ENCODE measurements at regions not wholly inside any gene's neighbourhood (a gene's known extent, or its start where the extent isn't known, plus 50 kb on each side); places are given as distances from the start of the nearest gene placed in this dataset.
A peak's percentile ranks its signal among the peaks of the same experiment; 100 is the strongest.

DNA sequence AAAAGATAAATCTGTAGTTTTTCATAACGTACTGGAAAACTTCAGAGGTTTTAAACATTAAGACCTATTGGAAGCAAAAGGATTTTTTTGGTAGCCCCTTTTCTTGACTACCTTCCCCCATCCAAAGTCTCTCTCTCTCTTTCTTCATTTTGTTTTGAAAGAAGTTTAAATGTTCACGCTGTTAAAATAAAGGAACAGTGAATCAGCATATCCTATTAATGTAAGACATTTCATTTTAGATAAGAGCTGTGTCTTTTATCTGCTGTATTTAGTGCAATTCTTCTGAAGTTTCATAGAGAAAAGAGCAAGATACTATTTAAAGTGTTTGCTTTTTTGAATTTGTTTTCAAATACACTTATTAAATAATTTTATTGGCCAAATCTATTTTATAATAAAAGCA, 205.5 kb upstream of the POU3F3 start:
- H3K9me3 ChIP-seq (ENCODE audit: control insufficient read depth, insufficient read depth, low read length) = no peaks in the 10 kb centered on the region
- H3K27me3 ChIP-seq (ENCODE audit: control insufficient read depth, insufficient read depth, low read length) = no peaks in the 10 kb centered on the region
- no peaks in the 10 kb centered on the region for H3K36me3 ChIP-seq (ENCODE audit: control insufficient read depth, insufficient read depth, low read length)
- no peaks in the 10 kb centered on the region for H3K4me1 ChIP-seq (ENCODE audit: control insufficient read depth, insufficient read depth, low read length)
- H3K27ac ChIP-seq (ENCODE audit: low read depth, low read length) = no peak overlapping the region
- H3K4me3 ChIP-seq (ENCODE audit: low read depth, low read length) = no peak overlapping the region
- no peak overlapping the region for H3K9ac ChIP-seq (ENCODE audit: low read depth, low read length)

- Histone ChIP-seq H3K9me3 (ENCODE audit: control insufficient read depth, insufficient read depth, low read length) (no peaks in the 10 kb centered on the region), H3K27ac (ENCODE audit: low read depth, low read length) (no peak overlapping the region), H3K9ac (ENCODE audit: low read depth, low read length) (no peak overlapping the region), H3K36me3 (ENCODE audit: control insufficient read depth, insufficient read depth, low read length) (no peaks in the 10 kb centered on the region), H3K4me1 (ENCODE audit: control insufficient read depth, insufficient read depth, low read length) (peaks cover 2% of the 10 kb centered on the region), H3K27me3 (ENCODE audit: control insufficient read depth, insufficient read depth, low read length) (no peaks in the 10 kb centered on the region), H3K4me3 (ENCODE audit: low read depth, low read length) (no peak overlapping the region)
These were observed 204.0 kb upstream of the POU3F3 start for GRCh38 chr2:104649866-104650265.

DNA sequence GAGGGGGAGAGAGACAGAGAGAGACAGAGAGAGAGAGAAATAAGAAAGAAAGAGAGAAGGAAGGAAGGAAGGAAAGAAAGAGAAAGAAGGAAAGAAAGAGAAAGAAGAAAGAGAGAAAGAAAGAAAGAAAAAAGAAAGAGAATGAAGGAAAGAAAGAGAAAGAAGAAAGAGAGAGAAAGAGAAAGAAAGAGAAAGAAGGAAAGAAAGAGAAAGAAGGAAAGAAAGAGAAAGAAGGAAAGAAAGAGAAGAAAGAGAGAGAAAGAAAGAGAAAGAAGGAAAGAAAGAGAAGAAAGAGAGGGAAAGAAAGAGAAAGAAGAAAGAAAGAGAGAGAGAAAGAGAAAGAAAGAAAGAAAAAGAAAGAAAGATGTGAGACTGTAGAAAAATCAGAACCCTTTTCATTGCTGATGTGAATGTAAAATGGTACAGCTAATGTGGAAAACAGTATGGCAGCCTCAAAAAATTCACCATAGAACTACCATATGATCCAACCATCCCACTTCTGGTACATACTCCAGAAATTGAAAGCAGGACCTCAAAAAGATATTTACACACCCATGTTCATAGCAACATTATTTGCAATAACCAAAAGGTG, 203.4 kb upstream of the POU3F3 start:
- Histone ChIP-seq H3K9me3 (ENCODE audit: control insufficient read depth, insufficient read depth, low read length) (no peaks in the 10 kb centered on the region), H3K9ac (ENCODE audit: low read depth, low read length) (no peak overlapping the region), H3K4me3 (ENCODE audit: low read depth, low read length) (no peak overlapping the region), H3K4me1 (ENCODE audit: control insufficient read depth, insufficient read depth, low read length) (peaks cover 8% of the 10 kb centered on the region), H3K27me3 (ENCODE audit: control insufficient read depth, insufficient read depth, low read length) (no peaks in the 10 kb centered on the region), H3K27ac (ENCODE audit: low read depth, low read length) (no peak overlapping the region), H3K36me3 (ENCODE audit: control insufficient read depth, insufficient read depth, low read length) (no peaks in the 10 kb centered on the region)

GRCh38 chr2:104654811-104655210, 199.1 kb upstream of the POU3F3 start:
- Histone ChIP-seq H3K9ac (ENCODE audit: low read depth, low read length) (no peak overlapping the region), H3K4me3 (ENCODE audit: low read depth, low read length) (no peak overlapping the region), H3K36me3 (ENCODE audit: control insufficient read depth, insufficient read depth, low read length) (no peaks in the 10 kb centered on the region), H3K9me3 (ENCODE audit: control insufficient read depth, insufficient read depth, low read length) (no peaks in the 10 kb centered on the region), H3K27me3 (ENCODE audit: control insufficient read depth, insufficient read depth, low read length) (peaks cover 32% of the 10 kb centered on the region), H3K27ac (ENCODE audit: low read depth, low read length) (no peak overlapping the region), H3K4me1 (ENCODE audit: control insufficient read depth, insufficient read depth, low read length) (peaks cover 41% of the 10 kb centered on the region)

GRCh38 chr2:104656571-104657163, 197.2 kb upstream of the POU3F3 start:
- Histone ChIP-seq H3K4me3 (ENCODE audit: low read depth, low read length) (peak overlapping the region; percentile 42), H3K27ac (ENCODE audit: low read depth, low read length) (no peak overlapping the region), H3K4me1 (ENCODE audit: control insufficient read depth, insufficient read depth, low read length) (peaks cover 41% of the 10 kb centered on the region), H3K36me3 (ENCODE audit: control insufficient read depth, insufficient read depth, low read length) (no peaks in the 10 kb centered on the region), H3K9ac (ENCODE audit: low read depth, low read length) (no peak overlapping the region), H3K9me3 (ENCODE audit: control insufficient read depth, insufficient read depth, low read length) (no peaks in the 10 kb centered on the region), H3K27me3 (ENCODE audit: control insufficient read depth, insufficient read depth, low read length) (peaks cover 42% of the 10 kb centered on the region)

DNA sequence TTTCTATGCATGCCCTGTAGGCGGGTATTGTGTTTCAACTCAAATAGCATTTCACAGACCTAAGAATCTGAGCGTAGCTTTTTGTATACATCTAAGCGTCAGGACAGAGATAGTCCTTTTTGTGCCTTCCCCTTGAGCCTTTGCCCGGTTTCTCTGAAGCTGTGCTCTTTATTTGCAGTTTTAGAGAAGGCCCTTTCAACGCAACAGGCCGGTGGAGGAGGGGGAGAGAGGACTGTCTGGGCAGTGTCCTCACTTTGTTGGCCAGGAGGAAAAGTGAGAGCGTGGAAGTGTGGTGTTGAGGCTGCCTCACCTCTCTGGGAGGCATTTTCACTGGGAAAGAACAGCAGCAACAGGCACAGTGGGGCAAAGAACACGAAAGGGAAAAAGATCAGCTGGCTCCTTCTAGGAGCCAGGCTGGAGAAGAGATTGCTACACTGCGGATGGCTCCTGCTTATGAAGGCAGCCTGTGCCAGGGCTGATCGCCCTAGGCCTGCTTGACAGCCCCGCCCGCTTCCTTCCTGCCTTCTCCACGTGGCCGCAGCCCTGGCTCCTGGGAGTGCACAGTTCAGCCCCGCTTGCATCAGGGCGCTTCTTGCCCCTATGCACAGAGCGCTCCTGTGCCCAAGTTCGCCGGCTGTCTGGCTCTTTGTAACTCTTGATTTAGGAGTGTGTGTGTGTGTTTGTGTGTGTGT, 195.6 kb upstream of the POU3F3 start:
- Histone ChIP-seq H3K36me3 (ENCODE audit: control insufficient read depth, insufficient read depth, low read length) (no peaks in the 10 kb centered on the region), H3K27ac (ENCODE audit: low read depth, low read length) (no peak overlapping the region), H3K9me3 (ENCODE audit: control insufficient read depth, insufficient read depth, low read length) (no peaks in the 10 kb centered on the region), H3K4me3 (ENCODE audit: low read depth, low read length) (peak overlapping the region; percentile 52; the same call in 1 of the 2 replicates), H3K27me3 (ENCODE audit: control insufficient read depth, insufficient read depth, low read length) (peaks cover 44% of the 10 kb centered on the region), H3K9ac (ENCODE audit: low read depth, low read length) (no peak overlapping the region), H3K4me1 (ENCODE audit: control insufficient read depth, insufficient read depth, low read length) (peaks cover 41% of the 10 kb centered on the region)

- Histone ChIP-seq H3K4me3 (ENCODE audit: low read depth, low read length) (peak overlapping the region; percentile 52), H3K36me3 (ENCODE audit: control insufficient read depth, insufficient read depth, low read length) (no peaks in the 10 kb centered on the region), H3K27ac (ENCODE audit: low read depth, low read length) (no peak overlapping the region), H3K4me1 (ENCODE audit: control insufficient read depth, insufficient read depth, low read length) (peaks cover 41% of the 10 kb centered on the region), H3K9me3 (ENCODE audit: control insufficient read depth, insufficient read depth, low read length) (no peaks in the 10 kb centered on the region), H3K9ac (ENCODE audit: low read depth, low read length) (peak overlapping the region; percentile 6; the same call in 1 of the 2 replicates), H3K27me3 (ENCODE audit: control insufficient read depth, insufficient read depth, low read length) (peaks cover 44% of the 10 kb centered on the region)
These were observed 194.9 kb upstream of the POU3F3 start for GRCh38 chr2:104658904-104659591.

DNA sequence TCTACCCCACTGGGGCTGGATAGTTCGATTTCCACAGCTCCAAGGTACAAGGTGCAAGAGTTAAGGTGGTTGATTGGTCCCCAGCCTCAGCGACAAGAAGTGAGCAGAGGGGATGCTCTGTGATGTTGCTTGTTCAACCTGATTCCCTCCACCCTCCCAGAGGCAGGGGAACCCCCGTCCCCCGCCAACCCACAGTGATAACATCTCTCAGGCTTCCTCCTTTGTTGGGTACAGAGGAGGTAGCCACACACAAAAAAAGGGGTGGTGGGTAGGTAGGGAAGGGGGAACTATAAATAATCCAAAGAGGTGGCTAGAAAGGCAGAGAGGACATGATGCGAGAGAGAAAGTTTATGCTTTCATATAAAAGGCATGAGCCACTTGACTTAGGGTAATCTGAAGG, 192.9 kb upstream of the POU3F3 start:
- no peaks in the 10 kb centered on the region for H3K36me3 ChIP-seq (ENCODE audit: control insufficient read depth, insufficient read depth, low read length)
- no peak overlapping the region for H3K4me3 ChIP-seq (ENCODE audit: low read depth, low read length)
- peaks cover 44% of the 10 kb centered on the region for H3K27me3 ChIP-seq (ENCODE audit: control insufficient read depth, insufficient read depth, low read length)
- H3K4me1 ChIP-seq (ENCODE audit: control insufficient read depth, insufficient read depth, low read length) = peaks cover 27% of the 10 kb centered on the region
- no peak overlapping the region for H3K27ac ChIP-seq (ENCODE audit: low read depth, low read length)
- no peaks in the 10 kb centered on the region for H3K9me3 ChIP-seq (ENCODE audit: control insufficient read depth, insufficient read depth, low read length)
- no peak overlapping the region for H3K9ac ChIP-seq (ENCODE audit: low read depth, low read length)

DNA sequence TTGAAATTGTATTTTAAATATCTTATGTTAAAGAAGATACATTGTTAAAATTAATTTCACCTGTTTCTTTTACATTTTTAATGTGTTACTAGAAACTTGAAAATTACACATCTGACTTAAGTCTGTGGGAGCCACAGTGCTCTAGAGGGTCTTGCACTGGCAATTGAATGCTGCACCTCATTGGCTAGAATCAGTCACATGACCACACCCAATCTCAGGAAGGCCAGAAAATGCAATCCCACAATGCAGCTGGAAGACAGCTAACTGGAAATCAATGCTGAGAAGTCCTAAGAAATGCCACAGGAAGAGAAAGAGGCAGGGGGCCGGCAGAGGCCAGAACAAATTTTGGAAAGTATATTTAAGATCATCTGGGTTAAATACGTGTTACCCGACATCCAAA, 189.2 kb upstream of the POU3F3 start:
- H3K4me3 ChIP-seq (ENCODE audit: low read depth, low read length) = no peak overlapping the region
- H3K36me3 ChIP-seq (ENCODE audit: control insufficient read depth, insufficient read depth, low read length) = no peaks in the 10 kb centered on the region
- no peak overlapping the region for H3K27ac ChIP-seq (ENCODE audit: low read depth, low read length)
- no peak overlapping the region for H3K9ac ChIP-seq (ENCODE audit: low read depth, low read length)
- H3K9me3 ChIP-seq (ENCODE audit: control insufficient read depth, insufficient read depth, low read length) = no peaks in the 10 kb centered on the region
- H3K4me1 ChIP-seq (ENCODE audit: control insufficient read depth, insufficient read depth, low read length) = no peaks in the 10 kb centered on the region
- H3K27me3 ChIP-seq (ENCODE audit: control insufficient read depth, insufficient read depth, low read length) = peaks cover 13% of the 10 kb centered on the region

GRCh38 chr2:104668631-104669030, 185.3 kb upstream of the POU3F3 start:
- Histone ChIP-seq H3K9ac (ENCODE audit: low read depth, low read length) (no peak overlapping the region), H3K27ac (ENCODE audit: low read depth, low read length) (no peak overlapping the region), H3K27me3 (ENCODE audit: control insufficient read depth, insufficient read depth, low read length) (no peaks in the 10 kb centered on the region), H3K9me3 (ENCODE audit: control insufficient read depth, insufficient read depth, low read length) (no peaks in the 10 kb centered on the region), H3K4me1 (ENCODE audit: control insufficient read depth, insufficient read depth, low read length) (no peaks in the 10 kb centered on the region), H3K4me3 (ENCODE audit: low read depth, low read length) (no peak overlapping the region), H3K36me3 (ENCODE audit: control insufficient read depth, insufficient read depth, low read length) (no peaks in the 10 kb centered on the region)

DNA sequence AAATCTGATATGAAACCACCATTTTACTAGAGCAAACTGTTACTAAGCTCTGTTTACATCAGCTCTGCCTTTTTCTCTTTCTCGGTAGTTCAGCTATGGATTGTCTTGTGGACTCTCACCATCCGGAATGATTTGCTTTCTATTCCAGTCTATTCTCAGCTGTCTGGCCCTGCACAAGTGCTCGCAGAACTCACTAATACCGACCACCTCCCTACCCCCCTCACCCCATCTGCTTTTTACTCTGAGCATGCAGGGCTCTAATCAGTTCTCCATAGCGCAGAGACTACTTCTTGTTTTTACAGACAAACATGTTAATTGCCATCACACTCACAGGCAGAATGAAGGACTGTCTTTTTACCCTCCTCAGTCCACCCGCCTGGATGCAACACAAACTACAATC, 180.7 kb upstream of the POU3F3 start:
- Histone ChIP-seq H3K27ac (ENCODE audit: low read depth, low read length) (no peak overlapping the region), H3K36me3 (ENCODE audit: control insufficient read depth, insufficient read depth, low read length) (no peaks in the 10 kb centered on the region), H3K9ac (ENCODE audit: low read depth, low read length) (no peak overlapping the region), H3K4me3 (ENCODE audit: low read depth, low read length) (no peak overlapping the region), H3K4me1 (ENCODE audit: control insufficient read depth, insufficient read depth, low read length) (no peaks in the 10 kb centered on the region), H3K9me3 (ENCODE audit: control insufficient read depth, insufficient read depth, low read length) (no peaks in the 10 kb centered on the region), H3K27me3 (ENCODE audit: control insufficient read depth, insufficient read depth, low read length) (no peaks in the 10 kb centered on the region)
